SH-SY5Y (cell line): ENCODE measurements at regions not wholly inside any gene's neighbourhood (a gene's known extent, or its start where the extent isn't known, plus 50 kb on each side); places are given as distances from the start of the nearest gene placed in this dataset.

Source experiments
- GATA2 ChIP-seq: IDR thresholded peaks from 2 replicates; pipeline ENCODE4 v1.6.1; 2011; ENCODE audit warnings: mild to moderate bottlenecking, low read depth, low read length
- GATA3 ChIP-seq: IDR thresholded peaks from 2 replicates; pipeline ENCODE4 v1.6.1; 2011; ENCODE audit warnings: low read depth, mild to moderate bottlenecking, low read length, moderate library complexity

- TF ChIP-seq GATA2 (no peak), GATA3 (no peak)
Observed at GRCh38 chr16:74101379-74102137, 195.1 kb upstream of the PSMD7 start.
